Hepatocyte (in vitro differentiated cells): ENCODE measurements at regions not wholly inside any gene's neighbourhood (a gene's known extent, or its start where the extent isn't known, plus 50 kb on each side); places are given as distances from the start of the nearest gene placed in this dataset.
"Not testable (repeated sequence)": the region's sequence is repeated elsewhere in the genome, so short reads cannot be mapped to it uniquely, and the experiment has no call there.

Experiments used
- DNase-seq: peaks from one replicate; pipeline ENCODE4 v3.0.0-alpha.2; 2016; ENCODE audit warnings: low spot score
- H2AFZ ChIP-seq: fragments of 200-600 bp; sonication (generic); 2 replicates; pipeline ENCODE4 v1.6.0; 2016; ENCODE audit warnings: antibody characterized with exemption, mild to moderate bottlenecking
- H3K27ac ChIP-seq: fragments of 200-600 bp; sonication (generic); 2 replicates; pipeline ENCODE4 v1.5.1; 2016; ENCODE audit warnings: mild to moderate bottlenecking
- H3K27me3 ChIP-seq: fragments of 200-600 bp; sonication (generic); 2 replicates; pipeline ENCODE4 v1.6.1; 2016
- H3K36me3 ChIP-seq: fragments of 200-600 bp; sonication (generic); replicated peaks from 2 replicates; pipeline ENCODE4 v1.5.1; 2016; ENCODE audit warnings: low read depth; ENCODE audit not compliant: insufficient read depth
- H3K4me1 ChIP-seq: fragments of 200-600 bp; sonication (generic); 2 replicates; pipeline ENCODE4 v1.5.1; 2016; ENCODE audit warnings: mild to moderate bottlenecking, moderate library complexity; ENCODE audit not compliant: insufficient read depth
- H3K4me2 ChIP-seq: fragments of 200-600 bp; sonication (generic); 2 replicates; pipeline ENCODE4 v1.6.0; 2016
- H3K4me3 ChIP-seq: fragments of 200-600 bp; sonication (generic); 2 replicates; pipeline ENCODE4 v1.5.1; 2016; ENCODE audit warnings: mild to moderate bottlenecking
- H3K79me2 ChIP-seq: fragments of 200-600 bp; sonication (generic); 2 replicates; pipeline ENCODE4 v1.6.0; 2017; ENCODE audit warnings: mild to moderate bottlenecking
- H3K9me2 ChIP-seq: fragments of 200-600 bp; sonication (generic); replicated peaks from 2 replicates; pipeline ENCODE4 v1.6.0; 2017; ENCODE audit warnings: mild to moderate bottlenecking; ENCODE audit not compliant: insufficient read depth
- H3K9me3 ChIP-seq: fragments of 200-600 bp; sonication (generic); 2 replicates; pipeline ENCODE4 v1.5.1; 2016; ENCODE audit warnings: low read depth, mild to moderate bottlenecking
- H4K20me1 ChIP-seq: fragments of 200-600 bp; sonication (generic); 2 replicates; pipeline ENCODE4 v1.6.0; 2016; ENCODE audit warnings: mild to moderate bottlenecking; ENCODE audit not compliant: insufficient read depth, poor library complexity, severe bottlenecking
- EZH2 ChIP-seq: fragments of 200-600 bp; sonication (generic); IDR thresholded peaks from 2 replicates; pipeline ENCODE4 v1.6.1; 2016; ENCODE audit warnings: antibody characterized with exemption, mild to moderate bottlenecking, borderline replicate concordance
- EZH2phosphoT487 ChIP-seq: fragments of 200-600 bp; sonication (generic); IDR thresholded peaks from one replicate; pipeline ENCODE4 v1.6.1; 2018; ENCODE audit warnings: antibody characterized with exemption, mild to moderate bottlenecking, low read depth, moderate library complexity; ENCODE audit not compliant: unreplicated experiment, severe bottlenecking
- WGBS: methylation state at CpG from one replicate; pipeline ENCODE4 v1.1.6; 2016; ENCODE audit warnings: low lambda C conversion rate; ENCODE audit errors: missing lambda C conversion rate; 5-methylcytosine and 5-hydroxymethylcytosine counted together
- TF ChIP-seq, protein P1 (sequence below): fragments of 200-600 bp; sonication (generic); IDR thresholded peaks from 2 replicates; pipeline ENCODE4 v1.5.1; 2016; ENCODE audit warnings: antibody characterized with exemption, mild to moderate bottlenecking; ENCODE audit not compliant: poor library complexity

DNA sequence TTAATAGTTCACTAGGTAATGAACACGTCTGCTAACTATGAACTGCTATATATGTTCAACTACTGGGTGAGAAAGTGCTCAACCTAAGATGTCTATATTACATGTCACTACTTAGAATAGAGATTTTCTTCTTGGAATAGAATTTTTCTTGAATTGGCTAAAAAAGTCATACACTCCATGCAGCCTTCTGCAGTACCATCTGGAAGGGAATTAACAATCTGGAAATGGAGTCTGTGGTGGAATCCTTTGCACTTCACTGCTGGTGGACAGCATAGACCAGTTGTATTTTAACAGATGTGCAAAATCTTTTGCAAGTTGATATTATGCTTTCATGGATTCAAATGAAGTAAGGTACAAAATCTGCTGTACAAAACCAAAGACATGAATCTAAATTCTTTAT is 799.6 kb downstream of the KCNJ3 start:
- DNase-seq: no peak
- Histone ChIP-seq H3K27ac (no peak overlapping the region), H3K9me2 (peaks cover 4% of the 10 kb centered on the region), H3K4me3 (no peak overlapping the region), H3K4me1 (no peaks in the 10 kb centered on the region), H3K9me3 (no peaks in the 10 kb centered on the region), H3K4me2 (no peak overlapping the region), H3K36me3 (no peaks in the 10 kb centered on the region), H3K27me3 (no peaks in the 10 kb centered on the region), H2AFZ (no peak overlapping the region), H4K20me1 (no peaks in the 10 kb centered on the region), H3K79me2 (no peaks in the 10 kb centered on the region)
- 83% methylated on average over 1 of the region's 1 CpG for WGBS
- TF ChIP-seq EZH2: no peak
- TF ChIP-seq, protein P1, sequence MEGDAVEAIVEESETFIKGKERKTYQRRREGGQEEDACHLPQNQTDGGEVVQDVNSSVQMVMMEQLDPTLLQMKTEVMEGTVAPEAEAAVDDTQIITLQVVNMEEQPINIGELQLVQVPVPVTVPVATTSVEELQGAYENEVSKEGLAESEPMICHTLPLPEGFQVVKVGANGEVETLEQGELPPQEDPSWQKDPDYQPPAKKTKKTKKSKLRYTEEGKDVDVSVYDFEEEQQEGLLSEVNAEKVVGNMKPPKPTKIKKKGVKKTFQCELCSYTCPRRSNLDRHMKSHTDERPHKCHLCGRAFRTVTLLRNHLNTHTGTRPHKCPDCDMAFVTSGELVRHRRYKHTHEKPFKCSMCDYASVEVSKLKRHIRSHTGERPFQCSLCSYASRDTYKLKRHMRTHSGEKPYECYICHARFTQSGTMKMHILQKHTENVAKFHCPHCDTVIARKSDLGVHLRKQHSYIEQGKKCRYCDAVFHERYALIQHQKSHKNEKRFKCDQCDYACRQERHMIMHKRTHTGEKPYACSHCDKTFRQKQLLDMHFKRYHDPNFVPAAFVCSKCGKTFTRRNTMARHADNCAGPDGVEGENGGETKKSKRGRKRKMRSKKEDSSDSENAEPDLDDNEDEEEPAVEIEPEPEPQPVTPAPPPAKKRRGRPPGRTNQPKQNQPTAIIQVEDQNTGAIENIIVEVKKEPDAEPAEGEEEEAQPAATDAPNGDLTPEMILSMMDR: no peak
- no peak for TF ChIP-seq EZH2phosphoT487

DNA sequence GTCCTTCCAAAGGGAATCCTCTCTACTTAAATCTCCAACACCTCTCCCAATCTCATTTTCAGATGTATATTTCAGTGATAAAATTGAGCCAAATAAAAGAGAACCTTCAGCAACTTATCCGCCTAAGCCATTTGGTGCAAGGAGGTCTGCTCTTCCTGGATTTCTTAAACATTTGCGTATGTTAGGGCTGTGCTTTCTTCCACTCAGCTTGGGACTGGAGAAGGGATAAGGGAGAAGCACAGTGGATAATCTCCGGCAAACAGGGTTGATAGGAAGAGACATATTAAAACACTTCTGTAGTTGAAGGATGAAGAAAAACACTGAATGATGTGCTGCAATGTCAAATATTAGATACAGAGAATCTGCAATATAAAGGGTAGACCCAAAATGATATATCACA is 796.2 kb downstream of the KCNJ3 start:
- TF ChIP-seq EZH2 (no peak), EZH2phosphoT487 (no peak)
- TF ChIP-seq, protein P1: no peak
- Histone ChIP-seq H3K4me2 (no peak overlapping the region), H3K9me3 (no peaks in the 10 kb centered on the region), H3K27ac (no peak overlapping the region), H3K27me3 (no peaks in the 10 kb centered on the region), H3K36me3 (no peaks in the 10 kb centered on the region), H3K79me2 (no peaks in the 10 kb centered on the region), H4K20me1 (no peaks in the 10 kb centered on the region), H3K4me1 (no peaks in the 10 kb centered on the region), H3K9me2 (peaks cover 4% of the 10 kb centered on the region), H2AFZ (no peak overlapping the region), H3K4me3 (no peak overlapping the region)
- DNase-seq: no peak
- 80% methylated on average over 3 of the region's 3 CpGs for WGBS

DNA sequence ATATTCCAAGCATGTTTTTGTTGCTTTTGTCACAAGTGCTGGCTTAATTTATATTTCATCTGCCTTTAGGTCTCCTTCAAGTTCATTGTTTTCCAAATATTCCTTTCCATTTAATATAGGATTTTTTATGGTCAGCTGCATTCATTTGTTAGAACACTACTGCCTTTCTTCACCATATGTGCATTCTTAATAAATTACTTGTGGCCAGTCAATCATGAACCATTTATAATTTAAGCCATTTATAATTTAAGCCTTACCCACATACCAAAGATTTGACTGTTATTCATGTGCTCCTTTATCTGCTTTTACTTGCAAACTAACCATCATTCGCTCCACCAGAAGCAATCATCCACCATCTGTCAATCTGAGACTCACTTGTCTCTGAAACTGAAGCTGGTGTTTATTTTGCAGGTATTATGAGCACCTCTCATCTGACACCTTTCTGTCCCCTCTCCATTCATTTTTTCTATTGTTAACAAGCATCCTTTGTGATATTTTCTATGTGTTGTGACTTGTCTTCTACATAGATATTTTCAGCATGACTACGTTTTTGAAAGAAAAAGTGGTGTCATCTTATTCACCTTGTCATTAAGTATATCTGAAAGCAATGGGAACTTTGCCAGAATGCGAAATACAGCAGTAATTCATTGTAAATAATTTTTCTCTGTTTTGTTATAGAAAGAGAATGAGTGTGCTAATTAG is 786.8 kb downstream of the KCNJ3 start:
- Histone ChIP-seq H3K79me2 (no peaks in the 10 kb centered on the region), H3K36me3 (no peaks in the 10 kb centered on the region), H3K4me3 (no peak overlapping the region), H3K4me2 (no peak overlapping the region), H3K27ac (no peak overlapping the region), H2AFZ (no peak overlapping the region), H3K4me1 (no peaks in the 10 kb centered on the region), H3K9me3 (no peaks in the 10 kb centered on the region), H3K27me3 (no peaks in the 10 kb centered on the region), H3K9me2 (no peaks in the 10 kb centered on the region), H4K20me1 (no peaks in the 10 kb centered on the region)
- TF ChIP-seq EZH2phosphoT487 (no peak), EZH2 (no peak)
- TF ChIP-seq, protein P1: no peak
- WGBS: 79% methylated on average over 3 of the region's 3 CpGs
- no peak for DNase-seq

DNA sequence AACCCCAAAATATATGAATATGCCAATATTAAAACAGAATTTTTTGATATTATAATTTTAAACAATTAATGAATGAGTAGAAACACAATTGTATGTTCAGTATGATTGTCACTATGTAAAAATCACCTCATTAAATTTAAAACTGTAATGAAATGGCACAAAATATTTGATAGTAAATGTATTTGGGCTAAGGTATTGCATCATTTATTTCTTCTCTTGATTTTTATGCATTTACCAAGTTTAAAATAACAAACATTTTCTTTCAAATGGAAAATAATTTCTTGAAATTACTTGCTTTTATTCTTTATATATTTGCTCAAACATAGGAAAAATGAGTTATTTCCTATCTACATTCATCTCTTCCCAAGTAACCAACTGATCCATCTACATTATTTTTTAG is 782.6 kb downstream of the KCNJ3 start:
- TF ChIP-seq EZH2 (no peak), EZH2phosphoT487 (no peak)
- TF ChIP-seq, protein P1: no peak
- Histone ChIP-seq H3K4me1 (no peaks in the 10 kb centered on the region), H3K4me3 (no peak overlapping the region), H4K20me1 (no peaks in the 10 kb centered on the region), H3K27me3 (no peaks in the 10 kb centered on the region), H3K36me3 (no peaks in the 10 kb centered on the region), H3K4me2 (no peak overlapping the region), H2AFZ (no peak overlapping the region), H3K9me2 (no peaks in the 10 kb centered on the region), H3K27ac (no peak overlapping the region), H3K9me3 (no peaks in the 10 kb centered on the region), H3K79me2 (no peaks in the 10 kb centered on the region)
- DNase-seq: no peak

DNA sequence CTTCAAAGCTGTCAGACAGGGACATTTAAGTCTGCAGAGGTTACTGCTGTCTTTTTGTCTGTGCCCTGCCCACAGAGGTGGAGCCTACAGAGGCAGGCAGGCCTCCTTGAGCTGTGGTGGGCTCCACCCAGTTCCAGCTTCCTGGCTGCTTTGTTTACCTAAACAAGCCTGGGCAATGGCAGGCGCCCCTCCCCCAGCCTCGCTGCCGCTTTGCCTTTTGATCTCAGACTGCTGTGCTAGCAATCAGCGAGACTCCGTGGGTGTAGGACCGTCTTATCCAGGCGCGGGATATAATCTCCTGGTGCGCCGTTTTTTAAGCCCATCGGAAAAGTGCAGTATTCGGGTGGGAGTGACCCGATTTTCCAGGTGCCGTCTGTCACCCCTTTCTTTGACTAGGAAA is 773.5 kb downstream of the KCNJ3 start:
- not testable (repeated sequence) for DNase-seq, H3K4me3 ChIP-seq, H3K9me3 ChIP-seq, H3K4me1 ChIP-seq, H3K36me3 ChIP-seq, H2AFZ ChIP-seq, H3K79me2 ChIP-seq, H3K27ac ChIP-seq, H4K20me1 ChIP-seq, H3K4me2 ChIP-seq, H3K9me2 ChIP-seq, H3K27me3 ChIP-seq
- 87% methylated on average over 12 of the region's 14 CpGs for WGBS
